Retinal pigment epithelial cell (primary cell): ENCODE measurements at regions not wholly inside any gene's neighbourhood (a gene's known extent, or its start where the extent isn't known, plus 50 kb on each side); places are given as distances from the start of the nearest gene placed in this dataset.

ENCODE experiments used
- DNase-seq: peaks from one replicate; pipeline ENCODE4 v3.0.0-alpha.2; 2010; ENCODE audit warnings: low read depth
- H3K4me3 ChIP-seq: 2 replicates; pipeline ENCODE4 v1.5.1; 2011; ENCODE audit warnings: mild to moderate bottlenecking, low read length, control low read depth, moderate library complexity
- CTCF ChIP-seq: conservative IDR thresholded peaks from 2 replicates; pipeline ENCODE4 v1.5.1; 2011; ENCODE audit warnings: low read depth, low read length, control low read depth, inconsistent platforms

- no peak overlapping the region for H3K4me3 ChIP-seq
- peak; percentile 10 for TF ChIP-seq CTCF
- peak; percentile 79 for DNase-seq
Measured at GRCh38 chr2:64359892-64360657, 93.9 kb upstream of the LGALSL start.

- no peak for TF ChIP-seq CTCF
- no peak overlapping the region for H3K4me3 ChIP-seq
- DNase-seq = no peak
Measured at GRCh38 chr2:64361151-64361938, 92.6 kb upstream of the LGALSL start.

- TF ChIP-seq CTCF = no peak
- no peak overlapping the region for H3K4me3 ChIP-seq
- no peak for DNase-seq
Measured at GRCh38 chr2:64362562-64363026, 91.4 kb upstream of the LGALSL start.

- no peak overlapping the region for H3K4me3 ChIP-seq
- TF ChIP-seq CTCF = no peak
- no peak for DNase-seq
Measured at GRCh38 chr2:64363140-64363539, 90.8 kb upstream of the LGALSL start.

- no peak for TF ChIP-seq CTCF
- no peak for DNase-seq
- no peak overlapping the region for H3K4me3 ChIP-seq
Measured at GRCh38 chr2:64363848-64364247, 90.1 kb upstream of the LGALSL start.

GRCh38 chr2:64367444-64368232 is 86.3 kb upstream of the LGALSL start:
- DNase-seq = no peak
- TF ChIP-seq CTCF = no peak
- no peak overlapping the region for H3K4me3 ChIP-seq
